ENCODE measurements at regions not wholly inside any gene's neighbourhood (a gene's known extent, or its start where the extent isn't known, plus 50 kb on each side); places are given as distances from the start of the nearest gene placed in this dataset.

DNA sequence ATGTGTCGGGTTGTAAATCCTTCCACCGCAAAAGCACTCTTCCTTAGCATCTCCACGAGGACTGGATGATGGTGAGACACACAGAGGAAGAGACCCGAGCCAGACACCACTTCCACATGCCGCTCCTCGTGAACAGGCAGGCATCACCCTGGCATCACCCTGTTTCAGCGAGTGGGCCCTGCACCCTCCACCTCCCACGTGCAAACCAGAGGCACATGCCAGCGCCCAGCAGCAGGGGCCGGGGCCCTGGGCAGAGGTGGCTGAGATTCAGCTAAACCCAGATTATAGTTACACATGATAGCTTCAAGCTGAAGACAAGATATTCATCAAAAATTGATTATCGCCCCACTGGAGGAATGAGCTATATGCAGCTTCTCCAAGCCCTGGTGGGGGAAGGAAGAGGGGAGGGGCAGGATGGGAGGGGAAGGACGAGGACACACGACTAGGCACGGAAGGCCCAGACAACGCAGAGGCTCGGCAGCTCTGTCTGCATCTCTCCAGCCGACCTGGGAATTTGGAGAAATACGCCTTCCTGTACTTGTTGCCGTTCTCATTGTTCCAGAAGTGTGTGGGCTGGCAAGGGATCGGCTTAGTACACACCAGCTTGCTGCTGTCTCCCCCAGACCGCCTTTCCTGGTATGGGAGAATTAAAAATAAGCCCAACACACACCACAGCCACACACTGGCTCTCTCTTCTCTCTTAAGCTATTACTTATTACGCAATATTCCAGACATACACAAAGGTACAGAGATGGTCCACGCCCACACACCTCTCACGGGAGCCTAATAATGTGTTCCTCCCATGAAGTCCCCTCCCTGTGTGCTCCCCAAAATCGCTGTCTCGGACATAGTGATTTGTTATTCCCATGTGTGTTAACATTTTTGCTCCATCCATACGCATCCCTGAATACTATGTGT is 50.4 kb upstream of the ZNF354A start:
- in situ Hi-C loops (cut with HindIII; ENCODE audit: low pct_unique_long_range_greater_than_20kb, low sequenced_read_pairs): no loop called here

More for the DNA sequence above, 50.4 kb upstream of the ZNF354A start:
- no peak for DNase-seq (ENCODE audit: low read depth, low spot score)
